Astrocyte of the cerebellum (primary cell): ENCODE measurements at regions not wholly inside any gene's neighbourhood (a gene's known extent, or its start where the extent isn't known, plus 50 kb on each side); places are given as distances from the start of the nearest gene placed in this dataset.

Experiments
- DNase-seq: peaks from one replicate; pipeline ENCODE4 v3.0.0-alpha.2; 2011; ENCODE audit warnings: low read depth
- H3K4me3 ChIP-seq: 2 replicates; pipeline ENCODE4 v1.5.1; 2011; ENCODE audit warnings: mild to moderate bottlenecking, low read depth, low read length, moderate library complexity
- CTCF ChIP-seq: IDR thresholded peaks from 2 replicates; pipeline ENCODE4 v1.5.1; 2012; ENCODE audit warnings: low read length, low read depth, moderate library complexity, mild to moderate bottlenecking; ENCODE audit errors: missing control alignments
- in situ Hi-C: cut with HindIII; loops from 2 replicates; pipeline ENCODE4 v1.10.0; 2017; ENCODE audit warnings: low sequenced_read_pairs

DNA sequence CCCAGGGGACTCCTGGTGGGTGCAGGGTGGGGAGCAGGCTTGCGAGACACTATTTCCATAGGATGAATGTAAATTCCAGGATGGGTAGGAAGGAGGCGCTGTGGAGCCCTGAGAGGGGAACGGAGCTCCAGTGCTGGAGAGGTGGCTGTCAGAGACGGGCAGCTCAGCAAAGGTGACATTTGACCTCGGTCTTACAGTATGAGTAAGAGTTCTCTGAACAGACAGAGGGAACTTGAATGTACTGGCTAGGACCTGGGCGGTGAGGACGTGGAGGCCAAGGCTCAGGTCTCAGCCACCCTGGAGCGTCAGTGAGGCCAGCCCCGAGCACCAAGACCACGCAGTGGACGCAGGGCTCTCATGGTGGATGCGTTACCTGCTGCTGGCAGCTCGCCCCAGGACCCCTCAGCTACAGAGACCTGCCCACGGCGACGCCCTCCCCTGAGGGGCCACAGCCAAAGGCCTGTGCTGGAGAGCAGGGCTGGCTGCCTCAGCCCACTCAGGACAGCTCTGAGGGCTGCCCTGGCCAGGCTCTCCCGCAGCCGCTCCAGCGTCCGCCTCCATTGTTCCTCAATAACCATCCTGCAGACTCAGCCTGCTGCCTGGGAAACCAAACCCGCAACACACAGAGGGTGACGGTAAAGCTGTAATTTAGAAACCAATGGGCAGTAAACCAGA is 65.9 kb upstream of the TNRC6C start:
- no peak overlapping the region for H3K4me3 ChIP-seq
- in situ Hi-C loops, result loop anchor here (10.0 kb wide), 1 partner anchor 348 kb away; no protein-coding TSS in a partner anchor
- DNase-seq, result no peak
- peak; percentile 41 for TF ChIP-seq CTCF

- no peak for TF ChIP-seq CTCF
- no peak overlapping the region for H3K4me3 ChIP-seq
- DNase-seq, result no peak
- in situ Hi-C loops, result loop anchor here (10.0 kb wide), 1 partner anchor 349 kb away; no protein-coding TSS in a partner anchor
Measured at GRCh38 chr17:77893144-77894044, 65.1 kb upstream of the TNRC6C start.

DNA sequence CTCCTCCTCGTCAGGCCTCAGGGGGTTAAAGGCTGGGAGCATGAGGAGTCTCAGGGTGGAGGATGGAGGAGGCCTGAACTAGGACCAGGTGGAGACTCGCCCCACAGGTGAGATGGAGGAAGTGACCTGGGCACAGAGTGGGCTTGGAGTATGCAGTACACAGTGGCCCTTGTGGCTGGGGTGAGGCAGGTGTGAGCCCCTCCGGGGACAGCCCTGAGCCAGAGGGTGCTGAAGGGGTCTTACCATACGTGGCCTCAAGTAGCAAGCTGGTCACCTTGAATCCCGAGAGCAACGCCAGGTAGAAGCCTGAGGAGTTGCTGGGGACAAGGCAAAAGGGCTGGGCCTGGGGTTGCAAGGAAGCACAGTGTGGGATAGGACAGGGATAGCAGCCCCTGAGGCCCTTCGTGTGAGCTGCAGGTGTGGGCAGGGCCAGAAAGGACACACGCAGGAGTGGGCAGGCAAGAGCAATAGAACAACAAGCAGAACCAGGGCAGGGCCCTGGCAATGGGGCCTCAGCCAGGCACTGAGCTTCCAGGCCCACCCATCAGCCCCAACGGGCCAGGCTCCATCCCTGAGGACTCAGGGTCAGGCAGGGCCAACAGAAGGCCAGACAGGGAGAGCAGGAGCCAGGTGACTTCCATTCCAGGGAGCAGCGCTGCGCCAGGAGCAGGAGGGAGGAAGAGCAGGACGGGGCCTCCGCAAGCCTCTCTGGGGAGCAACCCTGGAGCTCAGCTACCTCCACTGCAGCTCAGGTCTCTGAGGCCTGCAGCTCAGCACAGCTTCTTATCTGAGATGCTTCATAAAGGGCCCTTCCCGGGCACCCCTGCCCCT is 64.2 kb upstream of the TNRC6C start:
- in situ Hi-C loops, result loop anchor here (10.0 kb wide), 1 partner anchor 350 kb away; no protein-coding TSS in a partner anchor
- no peak for DNase-seq
- TF ChIP-seq CTCF, result no peak
- H3K4me3 ChIP-seq, result no peak overlapping the region

DNA sequence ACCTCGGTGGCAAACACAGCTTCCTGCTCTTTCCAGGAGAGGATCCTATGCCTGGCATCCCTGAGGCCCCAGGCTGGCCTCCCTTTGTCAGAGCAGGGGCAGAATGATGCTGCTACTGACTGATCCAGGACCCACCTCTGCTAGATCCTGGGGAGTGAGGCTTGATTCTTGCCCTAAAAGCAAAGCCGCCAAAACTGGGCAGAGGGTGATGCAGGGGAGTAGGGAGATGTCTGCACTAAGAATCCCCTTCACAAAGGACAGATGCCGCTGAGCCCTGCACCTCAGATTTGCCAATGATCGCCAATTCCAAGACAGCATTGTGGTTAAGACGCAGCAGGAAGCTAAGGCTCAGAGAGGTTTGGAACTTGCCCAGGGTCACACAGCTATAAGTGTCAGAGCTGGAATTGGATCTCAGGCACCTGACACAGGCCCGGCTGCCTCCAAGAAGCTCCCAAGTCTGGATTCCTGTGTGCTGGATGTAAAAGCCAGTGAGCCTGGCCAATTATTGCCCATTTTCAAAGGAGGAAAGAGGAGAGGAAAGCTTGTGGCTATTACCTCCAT is 60.7 kb upstream of the TNRC6C start:
- in situ Hi-C loops, result loop anchor here (10.0 kb wide), 1 partner anchor 353 kb away; no protein-coding TSS in a partner anchor
- no peak overlapping the region for H3K4me3 ChIP-seq
- no peak for TF ChIP-seq CTCF
- no peak for DNase-seq

GRCh38 chr17:77898521-77899434 is 59.7 kb upstream of the TNRC6C start:
- no peak overlapping the region for H3K4me3 ChIP-seq
- TF ChIP-seq CTCF, result no peak
- no peak for DNase-seq
- in situ Hi-C loops, result loop anchor here (10.0 kb wide), 1 partner anchor 354 kb away; no protein-coding TSS in a partner anchor
